ENCODE measurements at regions not wholly inside any gene's neighbourhood (a gene's known extent, or its start where the extent isn't known, plus 50 kb on each side); places are given as distances from the start of the nearest gene placed in this dataset.

GRCh38 chr10:85362401-85362800 lies 1004.2 kb downstream of the GRID1 start:
- DNase-seq, result no peak
- Histone ChIP-seq H3K27ac (ENCODE audit: low read depth in 2 of 2, low read length in 2 of 2) (no peak overlapping the region), H3K4me3 (ENCODE audit: low read length in 3 of 3) (no peak overlapping the region), H3K27me3 (ENCODE audit: control insufficient read depth, insufficient read depth, low read length) (no peaks in the 10 kb centered on the region), H3K9me3 (ENCODE audit: control insufficient read depth in 2 of 3, insufficient read depth in 1 of 3, low read length in 3 of 3) (no peaks in the 10 kb centered on the region), H3K36me3 (ENCODE audit: control insufficient read depth in 2 of 3, insufficient read depth in 3 of 3, low read length in 3 of 3) (no peaks in the 10 kb centered on the region), H3K4me1 (ENCODE audit: control insufficient read depth in 2 of 3, insufficient read depth in 2 of 3, low read depth in 1 of 3, low read length in 3 of 3) (no peaks in the 10 kb centered on the region), H3K9ac (ENCODE audit: low read length in 3 of 3) (no peak overlapping the region)
- TF ChIP-seq CTCF (IDR thresholded peaks at IDR 0.05; ENCODE audit: borderline replicate concordance, extremely low read depth, insufficient read depth), result no peak
- FAIRE-seq, result no peak
- intact Hi-C loops (cut with DNase I), result no loop called here

GRCh38 chr10:85377029-85377806 lies 989.4 kb downstream of the GRID1 start:
- no peak for TF ChIP-seq CTCF (IDR thresholded peaks at IDR 0.05; ENCODE audit: borderline replicate concordance, extremely low read depth, insufficient read depth)
- no peak overlapping the region for H3K9ac ChIP-seq (ENCODE audit: low read length in 3 of 3)
- H3K9me3 ChIP-seq (ENCODE audit: control insufficient read depth in 2 of 3, insufficient read depth in 1 of 3, low read length in 3 of 3), result no peaks in the 10 kb centered on the region
- H3K4me3 ChIP-seq (ENCODE audit: low read length in 3 of 3), result no peak overlapping the region
- H3K4me1 ChIP-seq (ENCODE audit: control insufficient read depth in 2 of 3, insufficient read depth in 2 of 3, low read depth in 1 of 3, low read length in 3 of 3), result no peaks in the 10 kb centered on the region
- FAIRE-seq, result no peak
- intact Hi-C loops (cut with DNase I), result no loop called here
- H3K27ac ChIP-seq (ENCODE audit: low read depth in 2 of 2, low read length in 2 of 2), result no peak overlapping the region
- H3K27me3 ChIP-seq (ENCODE audit: control insufficient read depth, insufficient read depth, low read length), result no peaks in the 10 kb centered on the region
- no peaks in the 10 kb centered on the region for H3K36me3 ChIP-seq (ENCODE audit: control insufficient read depth in 2 of 3, insufficient read depth in 3 of 3, low read length in 3 of 3)
- DNase-seq, result no peak

- DNase-seq (no peak), FAIRE-seq (no peak)
- Histone ChIP-seq H3K27me3 (ENCODE audit: control insufficient read depth, insufficient read depth, low read length) (no peaks in the 10 kb centered on the region), H3K9me3 (ENCODE audit: control insufficient read depth in 2 of 3, insufficient read depth in 1 of 3, low read length in 3 of 3) (no peaks in the 10 kb centered on the region), H3K9ac (ENCODE audit: low read length in 3 of 3) (no peak overlapping the region), H3K4me3 (ENCODE audit: low read length in 3 of 3) (no peak overlapping the region), H3K27ac (ENCODE audit: low read depth in 2 of 2, low read length in 2 of 2) (no peak overlapping the region), H3K4me1 (ENCODE audit: control insufficient read depth in 2 of 3, insufficient read depth in 2 of 3, low read depth in 1 of 3, low read length in 3 of 3) (no peaks in the 10 kb centered on the region), H3K36me3 (ENCODE audit: control insufficient read depth in 2 of 3, insufficient read depth in 3 of 3, low read length in 3 of 3) (no peaks in the 10 kb centered on the region)
- intact Hi-C loops (cut with DNase I), result no loop called here
- no peak for TF ChIP-seq CTCF (IDR thresholded peaks at IDR 0.05; ENCODE audit: borderline replicate concordance, extremely low read depth, insufficient read depth)
Observed at GRCh38 chr10:85379338-85379737, 987.3 kb downstream of the GRID1 start.

All from kidney (tissue), 13 donors.